ENCODE measurements at regions not wholly inside any gene's neighbourhood (a gene's known extent, or its start where the extent isn't known, plus 50 kb on each side); places are given as distances from the start of the nearest gene placed in this dataset.

- TF ChIP-seq CTCF (IDR thresholded peaks at IDR 0.05; ENCODE audit: low read length), result no peak
- TF ChIP-seq EZH2 (IDR thresholded peaks at IDR 0.05; ENCODE audit: borderline replicate concordance, low read length), result no peak
Observed at GRCh38 chr10:10624567-10624962, 393.1 kb upstream of the CELF2 start.
